H9 (cell line): ENCODE measurements at regions not wholly inside any gene's neighbourhood (a gene's known extent, or its start where the extent isn't known, plus 50 kb on each side); places are given as distances from the start of the nearest gene placed in this dataset.

ENCODE experiments used
- DNase-seq: peaks from one replicate; pipeline ENCODE4 v3.0.0-alpha.2; 2017
- H2AFZ ChIP-seq: one replicate; pipeline ENCODE4 v1.6.1; 2013; ENCODE audit warnings: mild to moderate bottlenecking, low read length, control low read depth, moderate library complexity
- H2AK5ac ChIP-seq: 2 replicates; pipeline ENCODE4 v1.6.1; 2013; ENCODE audit warnings: low read length, control low read depth, mixed read lengths; ENCODE audit not compliant: insufficient read length
- H2BK120ac ChIP-seq: one replicate; pipeline ENCODE4 v1.6.1; 2013; ENCODE audit warnings: low read depth, mild to moderate bottlenecking, low read length, control low read depth, inconsistent platforms; ENCODE audit not compliant: poor library complexity, severe bottlenecking
- H2BK12ac ChIP-seq: 2 replicates; pipeline ENCODE4 v1.6.1; 2013; ENCODE audit warnings: low read length, control low read depth, mixed read lengths, low read depth; ENCODE audit not compliant: insufficient read length
- H2BK15ac ChIP-seq: 2 replicates; pipeline ENCODE4 v1.6.1; 2013; ENCODE audit warnings: low read depth, low read length, control low read depth
- H2BK20ac ChIP-seq: one replicate; pipeline ENCODE4 v1.6.1; 2013; ENCODE audit warnings: low read depth, mild to moderate bottlenecking, low read length, control low read depth, inconsistent platforms; ENCODE audit not compliant: poor library complexity, severe bottlenecking
- H2BK5ac ChIP-seq: 2 replicates; pipeline ENCODE4 v1.6.1; 2013; ENCODE audit warnings: low read length, control low read depth, mixed read lengths; ENCODE audit not compliant: insufficient read length
- H3K14ac ChIP-seq: 2 replicates; pipeline ENCODE4 v1.6.1; 2013; ENCODE audit warnings: low read length, control low read depth; ENCODE audit not compliant: insufficient read depth
- H3K18ac ChIP-seq: 2 replicates; pipeline ENCODE4 v1.6.1; 2013; ENCODE audit warnings: low read depth, mild to moderate bottlenecking, mixed read lengths, low read length, control low read depth; ENCODE audit not compliant: insufficient read length
- H3K23ac ChIP-seq: 2 replicates; pipeline ENCODE4 v1.6.1; 2013; ENCODE audit warnings: low read length, control low read depth, mixed read lengths, low read depth; ENCODE audit not compliant: insufficient read length
- H3K23me2 ChIP-seq: 2 replicates; pipeline ENCODE4 v1.6.1; 2013; ENCODE audit warnings: low read depth, mild to moderate bottlenecking, mixed read lengths, low read length, control low read depth; ENCODE audit not compliant: insufficient read length, poor library complexity, severe bottlenecking
- H3K27ac ChIP-seq: 2 replicates; pipeline ENCODE4 v1.5.1; 2013; ENCODE audit warnings: low read length, control low read depth, mixed read lengths, low read depth; ENCODE audit not compliant: insufficient read length
- H3K27me3 ChIP-seq: 2 replicates; pipeline ENCODE4 v1.6.1; 2013; ENCODE audit warnings: low read length, control low read depth, inconsistent platforms; ENCODE audit not compliant: insufficient read depth
- H3K4ac ChIP-seq: 2 replicates; pipeline ENCODE4 v1.6.1; 2013; ENCODE audit warnings: low read depth, mild to moderate bottlenecking, control low read depth, inconsistent platforms, low read length, moderate library complexity
- H3K4me1 ChIP-seq: 2 replicates; pipeline ENCODE4 v1.6.1; 2013; ENCODE audit warnings: low read length, control low read depth, inconsistent platforms; ENCODE audit not compliant: insufficient read depth
- H3K4me2 ChIP-seq: 2 replicates; pipeline ENCODE4 v1.6.1; 2013; ENCODE audit warnings: low read length, control low read depth, mixed read lengths; ENCODE audit not compliant: insufficient read length, insufficient read depth
- H3K56ac ChIP-seq: 2 replicates; pipeline ENCODE4 v1.6.1; 2013; ENCODE audit warnings: low read depth, mild to moderate bottlenecking, mixed read lengths, low read length, control low read depth; ENCODE audit not compliant: insufficient read length
- H3K79me1 ChIP-seq: 2 replicates; pipeline ENCODE4 v1.6.1; 2013; ENCODE audit warnings: low read depth, mild to moderate bottlenecking, moderate library complexity, low read length, control low read depth, inconsistent platforms; ENCODE audit not compliant: insufficient read depth, poor library complexity, severe bottlenecking
- H3K79me2 ChIP-seq: 2 replicates; pipeline ENCODE4 v1.6.1; 2013; ENCODE audit warnings: low read length, control low read depth, inconsistent platforms; ENCODE audit not compliant: insufficient read depth
- H3K9ac ChIP-seq: 2 replicates; pipeline ENCODE4 v1.6.1; 2013; ENCODE audit warnings: low read length, control low read depth, mixed read lengths; ENCODE audit not compliant: insufficient read length; ENCODE audit errors: extremely low read depth
- H3K9me3 ChIP-seq: one replicate; pipeline ENCODE4 v1.6.1; 2013; ENCODE audit warnings: low read depth, low read length, inconsistent platforms; ENCODE audit not compliant: control insufficient read depth
- H3T11ph ChIP-seq: one replicate; pipeline ENCODE4 v1.6.1; 2013; ENCODE audit warnings: mild to moderate bottlenecking, low read length, control low read depth, inconsistent platforms
- H4K20me1 ChIP-seq: one replicate; pipeline ENCODE4 v1.6.1; 2013; ENCODE audit not compliant: control insufficient read depth, insufficient read length, insufficient read depth
- H4K5ac ChIP-seq: 2 replicates; pipeline ENCODE4 v1.6.1; 2013; ENCODE audit warnings: low read depth, mild to moderate bottlenecking, mixed read lengths, low read length, control low read depth; ENCODE audit not compliant: insufficient read length
- H4K8ac ChIP-seq: replicated peaks from 2 replicates; pipeline ENCODE4 v1.6.1; 2013; ENCODE audit warnings: low read length, control low read depth, mixed read lengths, low read depth; ENCODE audit not compliant: insufficient read length
- H4K91ac ChIP-seq: 2 replicates; pipeline ENCODE4 v1.6.1; 2013; ENCODE audit warnings: low read depth, mild to moderate bottlenecking, moderate library complexity, mixed read lengths, low read length, control low read depth; ENCODE audit not compliant: insufficient read length
- H3K27ac Mint-ChIP-seq, 3 experiments: 2 replicates in 2 of 3; 3 replicates in 1 of 3; pipeline ENCODE4 v1.8.0; 2020 to 2021; ENCODE audit warnings: mixed read lengths in 3 of 3, mild to moderate bottlenecking in 1 of 3, moderate library complexity in 1 of 3
- H3K27me3 Mint-ChIP-seq: 2 replicates; pipeline ENCODE4 v1.8.0; 2021; ENCODE audit warnings: low read depth, mild to moderate bottlenecking, moderate library complexity, mixed read lengths
- H3K36me3 Mint-ChIP-seq, 3 experiments: 2 replicates in 2 of 3; 3 replicates in 1 of 3; pipeline ENCODE4 v1.8.0; 2020 to 2021; ENCODE audit warnings: low read depth in 3 of 3, mixed read lengths in 3 of 3; ENCODE audit not compliant: insufficient read depth in 1 of 3
- H3K4me1 Mint-ChIP-seq, 2 experiments: 2 replicates each; pipeline ENCODE4 v1.8.0; 2020; ENCODE audit warnings: mixed read lengths in 2 of 2
- H3K4me3 Mint-ChIP-seq, 2 experiments: 2 replicates in 1 of 2; 3 replicates in 1 of 2; pipeline ENCODE4 v1.8.0; 2020 to 2021; ENCODE audit warnings: mild to moderate bottlenecking in 2 of 2, mixed read lengths in 2 of 2, moderate library complexity in 1 of 2
- H3K9me3 Mint-ChIP-seq, 2 experiments: 2 replicates in 1 of 2; 3 replicates in 1 of 2; pipeline ENCODE4 v1.8.0; 2020; ENCODE audit warnings: mild to moderate bottlenecking in 2 of 2, mixed read lengths in 2 of 2, moderate library complexity in 1 of 2
- CTCF ChIP-seq: fragments of 200-600 bp; sonication (generic); conservative IDR thresholded peaks from 3 replicates; pipeline ENCODE4 v1.8.0; 2021; ENCODE audit warnings: antibody characterized with exemption, mild to moderate bottlenecking
- WGBS: extraction: QIAGEN DNeasy Blood & Tissue Kit; methylation state at CpG from one replicate; pipeline ENCODE4 v1.1.7; 2013; ENCODE audit warnings: missing lambda C conversion rate, low lambda C conversion rate, mixed read lengths; ENCODE audit not compliant: insufficient read length; ENCODE audit errors: extremely low coverage; 5-methylcytosine and 5-hydroxymethylcytosine counted together

DNA sequence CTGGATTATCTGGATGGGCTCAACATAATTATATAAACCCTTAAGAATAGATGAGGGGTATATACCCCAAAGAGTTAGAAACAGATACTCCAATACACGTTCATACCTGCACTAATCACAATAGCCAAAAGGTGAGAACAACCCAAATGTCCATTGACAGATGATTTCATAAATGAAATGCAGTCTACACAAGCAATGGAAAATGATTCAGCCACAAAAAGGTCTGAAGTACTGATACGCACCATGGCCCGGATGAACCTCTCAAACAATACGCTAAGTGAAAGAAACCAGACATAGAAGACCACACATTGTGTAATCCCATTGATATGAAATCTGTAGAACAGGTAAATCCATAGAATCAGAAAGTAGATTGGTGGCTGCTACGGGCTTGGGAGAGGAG is 316.8 kb downstream of the LPIN1 start:
- Histone ChIP-seq H3K18ac (no peak overlapping the region), H4K91ac (no peak overlapping the region), H3K9ac (no peak overlapping the region), H4K5ac (no peak overlapping the region), H3K4ac (no peak overlapping the region), H2BK120ac (no peak overlapping the region), H3K9me3 (no peaks in the 10 kb centered on the region), H2AFZ (no peak overlapping the region), H3K79me1 (no peaks in the 10 kb centered on the region), H3K23ac (no peak overlapping the region), H4K20me1 (no peaks in the 10 kb centered on the region), H3K27ac (no peak overlapping the region), H3K56ac (no peak overlapping the region), H2BK5ac (no peak overlapping the region), H2BK20ac (no peak overlapping the region), H3K14ac (no peak overlapping the region), H3K23me2 (no peaks in the 10 kb centered on the region), H4K8ac (no peak overlapping the region), H3T11ph (no peak overlapping the region), H3K4me1 (no peaks in the 10 kb centered on the region), H3K79me2 (0 out of 2 replicates have a peak, but pooled peaks cover 2% of the 10 kb centered on the region), H3K4me2 (no peak overlapping the region), H3K27me3 (no peaks in the 10 kb centered on the region), H2AK5ac (no peak overlapping the region), H2BK15ac (no peak overlapping the region), H2BK12ac (no peak overlapping the region)
- no peak for TF ChIP-seq CTCF
- H3K27me3 Mint-ChIP-seq: no peaks in the 10 kb centered on the region; the same call in 1 of the 2 replicates
- no CpG with 5 or more reads among the region's 5 CpGs for WGBS
- H3K4me3 Mint-ChIP-seq: no peak overlapping the region
- H3K9me3 Mint-ChIP-seq: peaks cover 3% of the 10 kb centered on the region in 2 experiments; a peak in 3 of 5 replicates
- no peak for DNase-seq
- no peak overlapping the region; a peak in 1 of 7 replicates for H3K27ac Mint-ChIP-seq
- peaks cover 5 to 12% of the 10 kb centered on the region in 2 experiments for H3K4me1 Mint-ChIP-seq
- H3K36me3 Mint-ChIP-seq: no peaks in the 10 kb centered on the region
